GM18519 (cell line): ENCODE measurements at regions not wholly inside any gene's neighbourhood (a gene's known extent, or its start where the extent isn't known, plus 50 kb on each side); places are given as distances from the start of the nearest gene placed in this dataset.

Experiments
- ATAC-seq: cut with Tn5 transposase; IDR thresholded peaks from one replicate; pipeline ENCODE4 v1.9.1; 2021; ENCODE audit warnings: mild to moderate bottlenecking, moderate library complexity; ENCODE audit not compliant: unreplicated experiment, low FRiP score

- no peak for ATAC-seq
Observed at GRCh38 chr3:18743761-18744160, 318.6 kb upstream of the SATB1 start.

GRCh38 chr3:18740631-18741583 lies 315.8 kb upstream of the SATB1 start:
- peak; percentile 83 for ATAC-seq

GRCh38 chr3:18739099-18739433 lies 313.9 kb upstream of the SATB1 start:
- ATAC-seq = no peak

GRCh38 chr3:18738393-18739098 lies 313.4 kb upstream of the SATB1 start:
- no peak for ATAC-seq

- ATAC-seq = no peak
Observed at GRCh38 chr3:18735005-18735404, 309.9 kb upstream of the SATB1 start.

- ATAC-seq = no peak
Observed at GRCh38 chr3:18734309-18734708, 309.2 kb upstream of the SATB1 start.

- no peak for ATAC-seq
Observed at GRCh38 chr3:18732474-18732873, 307.3 kb upstream of the SATB1 start.

GRCh38 chr3:18730491-18730890 lies 305.4 kb upstream of the SATB1 start:
- ATAC-seq = no peak

GRCh38 chr3:18729671-18730070 lies 304.5 kb upstream of the SATB1 start:
- ATAC-seq = no peak

GRCh38 chr3:18725668-18726407 lies 300.7 kb upstream of the SATB1 start:
- no peak for ATAC-seq

GRCh38 chr3:18724456-18724855 lies 299.3 kb upstream of the SATB1 start:
- no peak for ATAC-seq

GRCh38 chr3:18723206-18723810 lies 298.2 kb upstream of the SATB1 start:
- ATAC-seq = no peak

GRCh38 chr3:18720543-18720942 lies 295.4 kb upstream of the SATB1 start:
- no peak for ATAC-seq

GRCh38 chr3:18717598-18717997 lies 292.5 kb upstream of the SATB1 start:
- ATAC-seq = peak; percentile 69

GRCh38 chr3:18716821-18717220 lies 291.7 kb upstream of the SATB1 start:
- no peak for ATAC-seq

- ATAC-seq = no peak
Observed at GRCh38 chr3:18716101-18716500, 291.0 kb upstream of the SATB1 start.

GRCh38 chr3:18715208-18715607 lies 290.1 kb upstream of the SATB1 start:
- ATAC-seq = no peak

- ATAC-seq = no peak
Observed at GRCh38 chr3:18713577-18713951, 288.4 kb upstream of the SATB1 start.

GRCh38 chr3:18712713-18713576 lies 287.8 kb upstream of the SATB1 start:
- no peak for ATAC-seq

GRCh38 chr3:18704326-18704725 lies 279.2 kb upstream of the SATB1 start:
- no peak for ATAC-seq
